WTC11 (cell line): ENCODE measurements at regions not wholly inside any gene's neighbourhood (a gene's known extent, or its start where the extent isn't known, plus 50 kb on each side); places are given as distances from the start of the nearest gene placed in this dataset.

Source experiments
- CREB1 ChIP-seq: sonication (generic); formaldehyde crosslinking; IDR thresholded peaks from 2 replicates; pipeline ENCODE4 v1.8.0; 2023; ENCODE audit warnings: mild to moderate bottlenecking, missing genetic modification reagents
- CREM ChIP-seq: sonication (generic); formaldehyde crosslinking; IDR thresholded peaks from 2 replicates; pipeline ENCODE4 v1.8.1; 2022; ENCODE audit warnings: mild to moderate bottlenecking, missing genetic modification reagents, moderate library complexity
- IRF2 ChIP-seq: sonication (generic); formaldehyde crosslinking; IDR thresholded peaks from 2 replicates; pipeline ENCODE4 v1.8.0; 2022; ENCODE audit warnings: low read depth, missing genetic modification reagents, borderline replicate concordance
- TEAD4 ChIP-seq: sonication (generic); formaldehyde crosslinking; IDR thresholded peaks from 2 replicates; pipeline ENCODE4 v1.8.0; 2022; ENCODE audit warnings: mild to moderate bottlenecking, missing genetic modification reagents
- ZBTB21 ChIP-seq: sonication (generic); formaldehyde crosslinking; IDR thresholded peaks from 2 replicates; pipeline ENCODE4 v1.8.1; 2023; ENCODE audit warnings: mild to moderate bottlenecking, missing genetic modification reagents, borderline replicate concordance
- ZNF317 ChIP-seq: sonication (generic); formaldehyde crosslinking; IDR thresholded peaks from 2 replicates; pipeline ENCODE4 v1.8.1; 2023; ENCODE audit warnings: low read depth, mild to moderate bottlenecking, moderate library complexity, missing genetic modification reagents, borderline replicate concordance
- TF ChIP-seq, protein P1 (sequence below): fragments of 200-600 bp; IDR thresholded peaks from 2 replicates; pipeline ENCODE4 v1.8.0; 2022; ENCODE audit warnings: antibody characterized with exemption
- TF ChIP-seq, protein P2 (sequence below): fragments of 250-450 bp; sonication (Bioruptor Pico); IDR thresholded peaks from 2 replicates; pipeline ENCODE4 v1.9.0; 2021; ENCODE audit warnings: mild to moderate bottlenecking, borderline replicate concordance
- TF ChIP-seq, protein P3 (sequence below): sonication (generic); formaldehyde crosslinking; IDR thresholded peaks from 2 replicates; pipeline ENCODE4 v1.8.0; 2022; ENCODE audit warnings: mild to moderate bottlenecking, missing genetic modification reagents
- TF ChIP-seq, protein P4 (sequence below): fragments of 250-450 bp; sonication (Bioruptor Pico); IDR thresholded peaks from 2 replicates; pipeline ENCODE4 v1.8.0; 2021; ENCODE audit warnings: mild to moderate bottlenecking
- TF ChIP-seq, protein P5 (sequence below): sonication (generic); formaldehyde crosslinking; IDR thresholded peaks from 2 replicates; pipeline ENCODE4 v1.8.0; 2022; ENCODE audit warnings: mild to moderate bottlenecking, missing genetic modification reagents
- TF ChIP-seq, protein P6 (sequence below): sonication (generic); formaldehyde crosslinking; IDR thresholded peaks from 2 replicates; pipeline ENCODE4 v1.8.1; 2023; ENCODE audit warnings: mild to moderate bottlenecking, missing genetic modification reagents, moderate library complexity
- TF ChIP-seq, protein P7 (sequence below): sonication (generic); formaldehyde crosslinking; IDR thresholded peaks from 2 replicates; pipeline ENCODE4 v1.8.1; 2023; ENCODE audit warnings: mild to moderate bottlenecking, moderate library complexity, missing genetic modification reagents
- TF ChIP-seq, protein P8 (sequence below): sonication (generic); formaldehyde crosslinking; IDR thresholded peaks from 2 replicates; pipeline ENCODE4 v1.8.1; 2023; ENCODE audit warnings: mild to moderate bottlenecking, missing genetic modification reagents

DNA sequence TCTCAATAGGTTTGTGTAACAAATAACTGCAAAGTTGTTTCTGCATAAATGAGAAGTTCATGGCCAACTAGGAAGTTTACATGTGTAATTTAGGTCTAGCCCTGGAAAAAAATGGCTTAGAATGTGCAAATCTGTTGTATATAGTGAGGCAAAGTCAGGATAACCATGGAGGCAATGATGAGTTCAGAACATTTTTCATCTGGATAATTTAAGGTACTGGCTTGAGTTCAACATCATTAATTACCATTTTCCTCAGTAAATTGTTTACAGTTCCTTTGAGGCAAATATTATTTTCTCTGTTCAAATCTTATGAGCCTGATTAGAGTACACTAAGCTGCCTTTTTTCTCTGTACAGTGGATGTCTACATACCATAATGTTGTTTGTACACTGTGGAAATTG, 1259.0 kb upstream of the NUDT12 start:
- TF ChIP-seq, protein P1, sequence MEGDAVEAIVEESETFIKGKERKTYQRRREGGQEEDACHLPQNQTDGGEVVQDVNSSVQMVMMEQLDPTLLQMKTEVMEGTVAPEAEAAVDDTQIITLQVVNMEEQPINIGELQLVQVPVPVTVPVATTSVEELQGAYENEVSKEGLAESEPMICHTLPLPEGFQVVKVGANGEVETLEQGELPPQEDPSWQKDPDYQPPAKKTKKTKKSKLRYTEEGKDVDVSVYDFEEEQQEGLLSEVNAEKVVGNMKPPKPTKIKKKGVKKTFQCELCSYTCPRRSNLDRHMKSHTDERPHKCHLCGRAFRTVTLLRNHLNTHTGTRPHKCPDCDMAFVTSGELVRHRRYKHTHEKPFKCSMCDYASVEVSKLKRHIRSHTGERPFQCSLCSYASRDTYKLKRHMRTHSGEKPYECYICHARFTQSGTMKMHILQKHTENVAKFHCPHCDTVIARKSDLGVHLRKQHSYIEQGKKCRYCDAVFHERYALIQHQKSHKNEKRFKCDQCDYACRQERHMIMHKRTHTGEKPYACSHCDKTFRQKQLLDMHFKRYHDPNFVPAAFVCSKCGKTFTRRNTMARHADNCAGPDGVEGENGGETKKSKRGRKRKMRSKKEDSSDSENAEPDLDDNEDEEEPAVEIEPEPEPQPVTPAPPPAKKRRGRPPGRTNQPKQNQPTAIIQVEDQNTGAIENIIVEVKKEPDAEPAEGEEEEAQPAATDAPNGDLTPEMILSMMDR, result no peak
- TF ChIP-seq, protein P2, sequence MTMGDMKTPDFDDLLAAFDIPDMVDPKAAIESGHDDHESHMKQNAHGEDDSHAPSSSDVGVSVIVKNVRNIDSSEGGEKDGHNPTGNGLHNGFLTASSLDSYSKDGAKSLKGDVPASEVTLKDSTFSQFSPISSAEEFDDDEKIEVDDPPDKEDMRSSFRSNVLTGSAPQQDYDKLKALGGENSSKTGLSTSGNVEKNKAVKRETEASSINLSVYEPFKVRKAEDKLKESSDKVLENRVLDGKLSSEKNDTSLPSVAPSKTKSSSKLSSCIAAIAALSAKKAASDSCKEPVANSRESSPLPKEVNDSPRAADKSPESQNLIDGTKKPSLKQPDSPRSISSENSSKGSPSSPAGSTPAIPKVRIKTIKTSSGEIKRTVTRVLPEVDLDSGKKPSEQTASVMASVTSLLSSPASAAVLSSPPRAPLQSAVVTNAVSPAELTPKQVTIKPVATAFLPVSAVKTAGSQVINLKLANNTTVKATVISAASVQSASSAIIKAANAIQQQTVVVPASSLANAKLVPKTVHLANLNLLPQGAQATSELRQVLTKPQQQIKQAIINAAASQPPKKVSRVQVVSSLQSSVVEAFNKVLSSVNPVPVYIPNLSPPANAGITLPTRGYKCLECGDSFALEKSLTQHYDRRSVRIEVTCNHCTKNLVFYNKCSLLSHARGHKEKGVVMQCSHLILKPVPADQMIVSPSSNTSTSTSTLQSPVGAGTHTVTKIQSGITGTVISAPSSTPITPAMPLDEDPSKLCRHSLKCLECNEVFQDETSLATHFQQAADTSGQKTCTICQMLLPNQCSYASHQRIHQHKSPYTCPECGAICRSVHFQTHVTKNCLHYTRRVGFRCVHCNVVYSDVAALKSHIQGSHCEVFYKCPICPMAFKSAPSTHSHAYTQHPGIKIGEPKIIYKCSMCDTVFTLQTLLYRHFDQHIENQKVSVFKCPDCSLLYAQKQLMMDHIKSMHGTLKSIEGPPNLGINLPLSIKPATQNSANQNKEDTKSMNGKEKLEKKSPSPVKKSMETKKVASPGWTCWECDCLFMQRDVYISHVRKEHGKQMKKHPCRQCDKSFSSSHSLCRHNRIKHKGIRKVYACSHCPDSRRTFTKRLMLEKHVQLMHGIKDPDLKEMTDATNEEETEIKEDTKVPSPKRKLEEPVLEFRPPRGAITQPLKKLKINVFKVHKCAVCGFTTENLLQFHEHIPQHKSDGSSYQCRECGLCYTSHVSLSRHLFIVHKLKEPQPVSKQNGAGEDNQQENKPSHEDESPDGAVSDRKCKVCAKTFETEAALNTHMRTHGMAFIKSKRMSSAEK (CRISPR knock-in tag), result no peak
- TF ChIP-seq ZBTB21 (CRISPR knock-in tag) (no peak), CREB1 (no peak), CREM (CRISPR knock-in tag) (no peak), TEAD4 (no peak), IRF2 (CRISPR knock-in tag) (no peak), ZNF317 (CRISPR knock-in tag) (no peak)
- TF ChIP-seq, protein P3, sequence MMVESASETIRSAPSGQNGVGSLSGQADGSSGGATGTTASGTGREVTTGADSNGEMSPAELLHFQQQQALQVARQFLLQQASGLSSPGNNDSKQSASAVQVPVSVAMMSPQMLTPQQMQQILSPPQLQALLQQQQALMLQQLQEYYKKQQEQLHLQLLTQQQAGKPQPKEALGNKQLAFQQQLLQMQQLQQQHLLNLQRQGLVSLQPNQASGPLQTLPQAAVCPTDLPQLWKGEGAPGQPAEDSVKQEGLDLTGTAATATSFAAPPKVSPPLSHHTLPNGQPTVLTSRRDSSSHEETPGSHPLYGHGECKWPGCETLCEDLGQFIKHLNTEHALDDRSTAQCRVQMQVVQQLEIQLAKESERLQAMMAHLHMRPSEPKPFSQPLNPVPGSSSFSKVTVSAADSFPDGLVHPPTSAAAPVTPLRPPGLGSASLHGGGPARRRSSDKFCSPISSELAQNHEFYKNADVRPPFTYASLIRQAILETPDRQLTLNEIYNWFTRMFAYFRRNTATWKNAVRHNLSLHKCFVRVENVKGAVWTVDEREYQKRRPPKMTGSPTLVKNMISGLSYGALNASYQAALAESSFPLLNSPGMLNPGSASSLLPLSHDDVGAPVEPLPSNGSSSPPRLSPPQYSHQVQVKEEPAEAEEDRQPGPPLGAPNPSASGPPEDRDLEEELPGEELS (CRISPR knock-in tag), result no peak
- TF ChIP-seq, protein P4, sequence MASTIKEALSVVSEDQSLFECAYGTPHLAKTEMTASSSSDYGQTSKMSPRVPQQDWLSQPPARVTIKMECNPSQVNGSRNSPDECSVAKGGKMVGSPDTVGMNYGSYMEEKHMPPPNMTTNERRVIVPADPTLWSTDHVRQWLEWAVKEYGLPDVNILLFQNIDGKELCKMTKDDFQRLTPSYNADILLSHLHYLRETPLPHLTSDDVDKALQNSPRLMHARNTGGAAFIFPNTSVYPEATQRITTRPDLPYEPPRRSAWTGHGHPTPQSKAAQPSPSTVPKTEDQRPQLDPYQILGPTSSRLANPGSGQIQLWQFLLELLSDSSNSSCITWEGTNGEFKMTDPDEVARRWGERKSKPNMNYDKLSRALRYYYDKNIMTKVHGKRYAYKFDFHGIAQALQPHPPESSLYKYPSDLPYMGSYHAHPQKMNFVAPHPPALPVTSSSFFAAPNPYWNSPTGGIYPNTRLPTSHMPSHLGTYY (CRISPR knock-in tag), result no peak
- TF ChIP-seq, protein P5, sequence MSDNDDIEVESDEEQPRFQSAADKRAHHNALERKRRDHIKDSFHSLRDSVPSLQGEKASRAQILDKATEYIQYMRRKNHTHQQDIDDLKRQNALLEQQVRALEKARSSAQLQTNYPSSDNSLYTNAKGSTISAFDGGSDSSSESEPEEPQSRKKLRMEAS (CRISPR knock-in tag), result no peak
- TF ChIP-seq, protein P6, sequence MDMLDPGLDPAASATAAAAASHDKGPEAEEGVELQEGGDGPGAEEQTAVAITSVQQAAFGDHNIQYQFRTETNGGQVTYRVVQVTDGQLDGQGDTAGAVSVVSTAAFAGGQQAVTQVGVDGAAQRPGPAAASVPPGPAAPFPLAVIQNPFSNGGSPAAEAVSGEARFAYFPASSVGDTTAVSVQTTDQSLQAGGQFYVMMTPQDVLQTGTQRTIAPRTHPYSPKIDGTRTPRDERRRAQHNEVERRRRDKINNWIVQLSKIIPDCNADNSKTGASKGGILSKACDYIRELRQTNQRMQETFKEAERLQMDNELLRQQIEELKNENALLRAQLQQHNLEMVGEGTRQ, result no peak
- TF ChIP-seq, protein P7, sequence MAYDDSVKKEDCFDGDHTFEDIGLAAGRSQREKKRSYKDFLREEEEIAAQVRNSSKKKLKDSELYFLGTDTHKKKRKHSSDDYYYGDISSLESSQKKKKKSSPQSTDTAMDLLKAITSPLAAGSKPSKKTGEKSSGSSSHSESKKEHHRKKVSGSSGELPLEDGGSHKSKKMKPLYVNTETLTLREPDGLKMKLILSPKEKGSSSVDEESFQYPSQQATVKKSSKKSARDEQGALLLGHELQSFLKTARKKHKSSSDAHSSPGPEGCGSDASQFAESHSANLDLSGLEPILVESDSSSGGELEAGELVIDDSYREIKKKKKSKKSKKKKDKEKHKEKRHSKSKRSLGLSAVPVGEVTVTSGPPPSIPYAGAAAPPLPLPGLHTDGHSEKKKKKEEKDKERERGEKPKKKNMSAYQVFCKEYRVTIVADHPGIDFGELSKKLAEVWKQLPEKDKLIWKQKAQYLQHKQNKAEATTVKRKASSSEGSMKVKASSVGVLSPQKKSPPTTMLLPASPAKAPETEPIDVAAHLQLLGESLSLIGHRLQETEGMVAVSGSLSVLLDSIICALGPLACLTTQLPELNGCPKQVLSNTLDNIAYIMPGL (CRISPR knock-in tag), result no peak
- TF ChIP-seq, protein P8, sequence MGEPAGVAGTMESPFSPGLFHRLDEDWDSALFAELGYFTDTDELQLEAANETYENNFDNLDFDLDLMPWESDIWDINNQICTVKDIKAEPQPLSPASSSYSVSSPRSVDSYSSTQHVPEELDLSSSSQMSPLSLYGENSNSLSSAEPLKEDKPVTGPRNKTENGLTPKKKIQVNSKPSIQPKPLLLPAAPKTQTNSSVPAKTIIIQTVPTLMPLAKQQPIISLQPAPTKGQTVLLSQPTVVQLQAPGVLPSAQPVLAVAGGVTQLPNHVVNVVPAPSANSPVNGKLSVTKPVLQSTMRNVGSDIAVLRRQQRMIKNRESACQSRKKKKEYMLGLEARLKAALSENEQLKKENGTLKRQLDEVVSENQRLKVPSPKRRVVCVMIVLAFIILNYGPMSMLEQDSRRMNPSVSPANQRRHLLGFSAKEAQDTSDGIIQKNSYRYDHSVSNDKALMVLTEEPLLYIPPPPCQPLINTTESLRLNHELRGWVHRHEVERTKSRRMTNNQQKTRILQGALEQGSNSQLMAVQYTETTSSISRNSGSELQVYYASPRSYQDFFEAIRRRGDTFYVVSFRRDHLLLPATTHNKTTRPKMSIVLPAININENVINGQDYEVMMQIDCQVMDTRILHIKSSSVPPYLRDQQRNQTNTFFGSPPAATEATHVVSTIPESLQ (CRISPR knock-in tag), result no peak
